H1 (cell line): ENCODE measurements at regions not wholly inside any gene's neighbourhood (a gene's known extent, or its start where the extent isn't known, plus 50 kb on each side); places are given as distances from the start of the nearest gene placed in this dataset.

Source experiments
- EP300 ChIP-seq, 2 experiments: IDR thresholded peaks; 1 replicate in 1 of 2; 2 replicates in 1 of 2; pipeline ENCODE4 v1.6.1; 2011 to 2012; ENCODE audit warnings: low read depth in 2 of 2, low read length in 2 of 2, mild to moderate bottlenecking in 2 of 2, borderline replicate concordance in 1 of 2, inconsistent platforms in 1 of 2, moderate library complexity in 1 of 2
- RNF2 ChIP-seq: fragments of 200-900, 300-1000 bp; sonication (generic); IDR thresholded peaks from 2 replicates; pipeline ENCODE4 v1.7.1; 2016; ENCODE audit warnings: borderline replicate concordance, low read depth, mild to moderate bottlenecking, antibody characterized with exemption, low read length; ENCODE audit not compliant: poor library complexity, severe bottlenecking; ENCODE audit errors: missing control alignments
- TAF1 ChIP-seq: IDR thresholded peaks from 2 replicates; pipeline ENCODE4 v1.6.1; 2011; ENCODE audit warnings: mild to moderate bottlenecking, low read depth, low read length

DNA sequence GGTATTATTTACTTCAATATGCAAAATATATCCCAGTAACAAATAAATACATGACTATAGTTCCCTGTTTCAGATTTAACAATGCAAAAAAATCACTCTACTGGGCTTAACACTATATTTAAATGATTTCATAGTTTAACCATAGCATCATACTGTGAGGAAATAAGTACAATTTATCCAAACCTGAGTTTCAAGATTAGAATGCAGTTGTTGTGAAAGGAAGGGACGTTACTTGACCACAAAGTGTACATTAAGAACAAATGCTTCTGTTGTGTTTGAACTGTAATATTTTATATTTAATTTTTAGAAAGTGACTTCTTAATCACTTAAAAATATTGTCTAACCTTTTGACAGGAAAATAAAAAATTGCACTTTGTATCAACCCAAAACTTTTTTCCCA, 1747.9 kb upstream of the SPRY2 start:
- no peak for TF ChIP-seq RNF2
- TF ChIP-seq TAF1: no peak
- no peak for TF ChIP-seq EP300 (IDR thresholded peaks at IDR 0.05; ENCODE audit: borderline replicate concordance in 1 of 2, low read depth in 2 of 2, low read length in 2 of 2)
